Colonic mucosa (tissue), 4 donors: ENCODE measurements at regions not wholly inside any gene's neighbourhood (a gene's known extent, or its start where the extent isn't known, plus 50 kb on each side); places are given as distances from the start of the nearest gene placed in this dataset.

Source experiments
- DNase-seq: peaks from one replicate; pipeline ENCODE4 v3.0.0-alpha.2; 2020
- H3K27ac ChIP-seq: fragments of 200-600 bp; one replicate; pipeline ENCODE4 v1.8.0; 2021
- H3K27me3 ChIP-seq: fragments of 200-600 bp; one replicate; pipeline ENCODE4 v1.8.0; 2021
- H3K36me3 ChIP-seq: fragments of 200-600 bp; one replicate; pipeline ENCODE4 v1.8.0; 2021
- H3K4me1 ChIP-seq: fragments of 200-600 bp; one replicate; pipeline ENCODE4 v1.8.0; 2021; ENCODE audit warnings: mild to moderate bottlenecking
- H3K4me3 ChIP-seq: fragments of 200-600 bp; one replicate; pipeline ENCODE4 v1.8.0; 2021
- H3K9ac ChIP-seq, 2 donors: one replicate each; pipeline ENCODE4 v1.7.0; 2013; ENCODE audit warnings: control low read depth in 2 of 2, low read depth in 2 of 2, low read length in 2 of 2
- H3K9me3 ChIP-seq: fragments of 200-600 bp; one replicate; pipeline ENCODE4 v1.8.0; 2021
- intact Hi-C: fragments of 100-400 bp; cut with DNase I; formaldehyde crosslinking; loops from one replicate; pipeline ENCODE4 v1.14.1; 2022
- TF ChIP-seq, protein P1 (sequence below): fragments of 200-600 bp; IDR thresholded peaks from one replicate; pipeline ENCODE4 v1.8.0; 2022; ENCODE audit warnings: antibody characterized with exemption, mild to moderate bottlenecking
- donor health status: healthy.
- donor health status: DM: no; HTN: no; CAD: no.
- donor health status: DM: no; HTN: no; CAD: no.

DNA sequence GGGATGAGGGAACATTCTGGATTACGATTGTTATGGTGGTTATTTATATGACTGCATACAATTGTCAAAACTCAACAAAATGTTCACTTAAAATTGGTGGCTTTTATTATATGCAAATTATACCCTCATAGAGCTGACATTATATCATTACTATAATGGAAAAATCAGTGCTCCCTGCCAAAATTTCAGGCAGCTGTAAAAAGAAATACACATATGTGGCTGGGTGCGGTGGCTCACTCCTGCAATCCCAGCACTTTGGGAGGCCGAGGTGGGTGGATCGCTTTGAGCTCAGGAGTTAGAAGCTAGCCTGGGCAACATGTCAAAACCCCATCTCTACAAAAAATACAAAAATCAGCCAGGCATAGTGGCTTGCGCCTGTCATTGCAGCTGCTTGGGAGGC is 75.8 kb upstream of the SULF2 start:
- DNase-seq: no peak
- Histone ChIP-seq H3K27me3 (no peaks in the 10 kb centered on the region), H3K36me3 (no peaks in the 10 kb centered on the region), H3K4me1 (no peaks in the 10 kb centered on the region), H3K27ac (no peak overlapping the region), H3K9me3 (no peaks in the 10 kb centered on the region), H3K9ac (no peak overlapping the region), H3K4me3 (no peak overlapping the region)
- TF ChIP-seq, protein P1, sequence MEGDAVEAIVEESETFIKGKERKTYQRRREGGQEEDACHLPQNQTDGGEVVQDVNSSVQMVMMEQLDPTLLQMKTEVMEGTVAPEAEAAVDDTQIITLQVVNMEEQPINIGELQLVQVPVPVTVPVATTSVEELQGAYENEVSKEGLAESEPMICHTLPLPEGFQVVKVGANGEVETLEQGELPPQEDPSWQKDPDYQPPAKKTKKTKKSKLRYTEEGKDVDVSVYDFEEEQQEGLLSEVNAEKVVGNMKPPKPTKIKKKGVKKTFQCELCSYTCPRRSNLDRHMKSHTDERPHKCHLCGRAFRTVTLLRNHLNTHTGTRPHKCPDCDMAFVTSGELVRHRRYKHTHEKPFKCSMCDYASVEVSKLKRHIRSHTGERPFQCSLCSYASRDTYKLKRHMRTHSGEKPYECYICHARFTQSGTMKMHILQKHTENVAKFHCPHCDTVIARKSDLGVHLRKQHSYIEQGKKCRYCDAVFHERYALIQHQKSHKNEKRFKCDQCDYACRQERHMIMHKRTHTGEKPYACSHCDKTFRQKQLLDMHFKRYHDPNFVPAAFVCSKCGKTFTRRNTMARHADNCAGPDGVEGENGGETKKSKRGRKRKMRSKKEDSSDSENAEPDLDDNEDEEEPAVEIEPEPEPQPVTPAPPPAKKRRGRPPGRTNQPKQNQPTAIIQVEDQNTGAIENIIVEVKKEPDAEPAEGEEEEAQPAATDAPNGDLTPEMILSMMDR: no peak
- intact Hi-C loops: no loop called here

DNA sequence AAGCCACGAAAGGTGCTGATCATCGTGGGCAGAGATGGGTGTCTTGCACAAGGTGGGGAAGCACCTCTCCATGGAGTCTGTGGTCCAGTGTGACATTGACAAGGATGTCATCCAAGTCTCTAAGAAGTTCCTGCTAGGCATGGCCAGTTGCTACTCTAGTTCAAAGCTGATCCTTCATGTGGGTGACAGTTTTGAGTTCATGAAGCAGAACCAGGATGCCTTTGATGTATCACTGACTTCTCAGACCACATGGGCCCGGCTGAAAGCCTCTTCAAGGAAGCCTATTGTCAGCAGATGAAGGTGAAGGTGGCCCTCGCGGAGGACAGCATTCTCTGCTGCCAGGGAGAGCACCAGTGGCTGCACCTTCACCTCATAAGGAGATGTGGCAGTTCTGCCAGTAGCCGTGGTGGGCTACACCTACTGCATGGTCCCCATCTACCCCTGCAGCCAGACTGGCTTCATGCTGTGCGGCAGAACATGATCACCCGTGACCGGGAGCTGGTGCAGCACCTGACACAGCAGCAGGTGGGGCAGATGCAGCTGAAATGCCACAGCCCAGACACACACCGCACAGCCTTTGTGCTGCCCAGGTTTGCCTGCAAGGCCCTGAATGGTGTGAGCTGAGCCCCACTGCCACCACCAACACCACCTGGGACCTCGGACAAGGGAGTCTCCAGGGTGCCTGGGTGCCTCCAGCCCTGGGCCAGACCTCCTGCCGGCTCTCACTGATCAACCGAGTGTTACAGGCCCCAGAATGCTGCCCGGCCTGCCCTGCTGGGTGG is 75.0 kb upstream of the SULF2 start:
- H3K9ac ChIP-seq: no peak overlapping the region
- H3K27me3 ChIP-seq: no peaks in the 10 kb centered on the region
- H3K36me3 ChIP-seq: no peaks in the 10 kb centered on the region
- intact Hi-C loops: no loop called here
- no peak overlapping the region for H3K27ac ChIP-seq
- H3K4me1 ChIP-seq: no peaks in the 10 kb centered on the region
- no peak for DNase-seq
- no peaks in the 10 kb centered on the region for H3K9me3 ChIP-seq
- H3K4me3 ChIP-seq: no peak overlapping the region
- TF ChIP-seq, protein P1: no peak

DNA sequence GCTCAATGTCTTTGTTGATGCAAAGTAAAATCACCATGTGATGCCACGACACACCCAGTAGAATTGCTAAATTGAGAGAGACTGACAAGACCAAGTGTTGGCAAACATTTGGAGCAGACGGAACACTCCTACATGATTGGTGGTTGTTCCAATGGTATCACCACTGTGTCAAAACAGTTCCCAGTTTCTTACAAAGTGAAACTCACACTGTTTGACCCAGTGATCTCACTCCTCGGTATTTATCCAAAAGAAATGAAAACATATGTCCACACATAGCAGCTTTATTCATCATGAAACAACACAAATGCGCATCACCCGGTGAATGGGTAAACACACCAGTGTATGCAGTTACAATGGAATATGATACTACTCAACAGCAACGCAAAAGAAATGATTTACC is 74.0 kb upstream of the SULF2 start:
- Histone ChIP-seq H3K4me3 (no peak overlapping the region), H3K9ac (no peak overlapping the region), H3K27ac (no peak overlapping the region), H3K36me3 (no peaks in the 10 kb centered on the region), H3K4me1 (no peaks in the 10 kb centered on the region), H3K9me3 (no peaks in the 10 kb centered on the region), H3K27me3 (no peaks in the 10 kb centered on the region)
- intact Hi-C loops: no loop called here
- TF ChIP-seq, protein P1: no peak
- no peak for DNase-seq

DNA sequence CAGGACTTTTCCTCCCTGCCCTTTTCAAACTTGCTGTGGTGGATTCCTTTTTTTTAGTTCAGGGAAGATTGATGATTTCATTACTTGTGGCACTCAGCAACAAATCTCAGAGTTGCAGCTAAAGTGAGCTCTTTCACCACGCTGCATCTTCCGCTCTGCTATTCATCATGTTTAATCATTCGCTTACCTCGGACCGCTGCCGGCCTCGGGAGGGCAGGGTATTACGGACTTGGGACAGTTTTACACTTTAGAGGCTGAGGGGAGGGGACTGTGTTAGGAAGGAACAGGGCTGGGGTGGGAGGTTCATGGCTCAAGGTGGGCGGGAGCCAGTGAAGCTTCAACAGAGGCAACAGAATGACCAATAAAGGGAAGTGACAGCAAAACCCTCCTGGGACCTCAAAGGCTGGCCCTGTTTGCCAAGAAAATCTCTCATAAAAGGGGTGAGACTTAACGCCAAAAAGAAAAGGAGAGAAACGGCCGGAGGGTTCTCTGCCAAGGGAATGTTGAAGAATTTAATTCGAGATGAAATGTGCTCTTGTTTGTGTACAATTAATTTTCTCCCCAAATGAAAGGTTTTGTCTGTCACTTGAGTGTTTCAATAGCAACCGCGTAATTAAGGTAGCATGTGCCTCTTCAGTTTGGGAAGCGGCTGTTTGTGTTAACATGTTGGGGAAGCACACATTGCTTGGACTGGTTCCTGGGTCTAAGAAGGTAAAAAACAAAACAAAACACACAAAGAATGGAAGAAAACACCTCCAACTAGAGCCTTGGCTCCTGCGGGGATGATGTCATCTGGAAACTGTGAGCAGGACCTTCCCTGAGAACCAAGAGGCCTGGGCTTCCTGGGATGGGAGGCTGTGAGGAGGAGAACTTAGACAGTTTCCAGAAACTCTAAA is 72.5 kb upstream of the SULF2 start:
- H3K27me3 ChIP-seq: no peaks in the 10 kb centered on the region
- H3K4me3 ChIP-seq: no peak overlapping the region
- no peak for DNase-seq
- no peak overlapping the region for H3K9ac ChIP-seq
- no peaks in the 10 kb centered on the region for H3K9me3 ChIP-seq
- intact Hi-C loops: no loop called here
- no peaks in the 10 kb centered on the region for H3K36me3 ChIP-seq
- no peak overlapping the region for H3K27ac ChIP-seq
- TF ChIP-seq, protein P1: no peak
- H3K4me1 ChIP-seq: no peaks in the 10 kb centered on the region

DNA sequence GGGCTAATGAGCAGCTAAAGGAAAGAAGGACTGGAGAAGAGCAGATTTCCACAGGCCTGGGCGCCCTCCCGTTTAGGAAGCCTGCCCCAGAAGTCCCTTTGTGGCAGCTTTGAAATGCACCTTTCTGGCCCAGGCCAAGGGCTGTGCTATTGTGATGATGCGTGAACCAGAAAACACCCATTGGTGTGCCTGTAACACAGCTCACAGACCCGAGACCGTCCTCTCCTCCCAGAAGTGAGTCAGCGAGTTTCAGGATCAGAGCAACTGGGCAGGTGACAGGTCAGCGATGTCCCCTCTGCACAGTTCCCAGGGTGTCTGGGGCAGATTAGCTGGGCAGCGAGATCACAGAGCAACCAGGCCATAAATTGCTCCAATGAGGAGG is 71.9 kb upstream of the SULF2 start:
- Histone ChIP-seq H3K9me3 (no peaks in the 10 kb centered on the region), H3K4me3 (no peak overlapping the region), H3K36me3 (no peaks in the 10 kb centered on the region), H3K27me3 (no peaks in the 10 kb centered on the region), H3K9ac (no peak overlapping the region), H3K4me1 (no peaks in the 10 kb centered on the region), H3K27ac (no peak overlapping the region)
- TF ChIP-seq, protein P1: no peak
- no peak for DNase-seq
- intact Hi-C loops: no loop called here
